AG04450 (cell line): ENCODE measurements at regions not wholly inside any gene's neighbourhood (a gene's known extent, or its start where the extent isn't known, plus 50 kb on each side); places are given as distances from the start of the nearest gene placed in this dataset.

ENCODE experiments used
- CTCF ChIA-PET: fragments of 300-600, 350-600 bp; formaldehyde crosslinking; extraction: SDS; loops from one replicate; lab custom pipeline; 2022; ENCODE audit warnings: antibody characterized with exemption, inconsistent platforms; lab: Charles Lee
- POLR2A ChIA-PET: fragments of 350-600 bp; formaldehyde crosslinking; extraction: SDS; loops from one replicate; lab custom pipeline; 2021; ENCODE audit warnings: antibody characterized with exemption, inconsistent platforms; lab: Yijun Ruan, JAX
- DNase-seq: peaks from one replicate; pipeline ENCODE4 v3.0.0-alpha.2; 2011; ENCODE audit warnings: low read depth, low spot score
- H3K27ac ChIP-seq: one replicate; pipeline ENCODE4 v1.5.1; 2012; ENCODE audit warnings: low read depth, low read length, control low read depth
- H3K27me3 ChIP-seq: one replicate; pipeline ENCODE4 v1.6.0; 2012; ENCODE audit warnings: low read length; ENCODE audit not compliant: control insufficient read depth, insufficient read depth
- H3K4me3 ChIP-seq: 2 replicates; pipeline ENCODE4 v1.5.1; 2011; ENCODE audit warnings: mild to moderate bottlenecking, low read depth, low read length, control low read depth
- H3K9me3 ChIP-seq: 2 replicates; pipeline ENCODE4 v1.5.1; 2012; ENCODE audit warnings: low read length; ENCODE audit not compliant: control insufficient read depth, insufficient read depth
- TF ChIP-seq, protein P1 (sequence below): IDR thresholded peaks from 2 replicates; pipeline ENCODE4 v1.5.1; 2011; ENCODE audit warnings: low read depth, low read length, control low read depth, inconsistent platforms

DNA sequence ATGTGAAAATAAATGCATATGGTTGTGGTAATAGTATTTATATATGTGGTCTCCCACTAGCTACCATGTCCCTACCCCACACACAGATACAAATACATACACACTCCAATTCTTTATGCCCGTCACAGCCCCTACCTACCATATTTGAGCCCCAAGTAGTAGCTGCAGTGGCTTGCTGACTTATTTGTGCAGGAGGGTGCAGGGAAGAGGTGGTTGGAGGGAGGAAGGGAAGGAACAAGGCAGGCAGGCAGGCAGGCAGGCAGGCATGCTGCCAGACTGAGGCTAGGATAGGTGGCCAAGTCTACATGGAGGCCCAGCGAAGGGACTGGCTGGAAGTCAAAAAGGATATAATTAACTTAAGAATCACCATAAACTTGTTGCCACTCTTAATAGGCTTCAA, 82.9 kb downstream of the SCN11A start:
- peaks cover 3% of the 10 kb centered on the region for H3K27me3 ChIP-seq
- H3K27ac ChIP-seq = no peak overlapping the region
- no peaks in the 10 kb centered on the region for H3K9me3 ChIP-seq
- ChIA-PET CTCF (interaction anchor here (0.6 kb wide), 1 partner anchor 26 kb away, joined by 3 read pairs; no protein-coding TSS in a partner anchor), POLR2A (no interaction called here)
- H3K4me3 ChIP-seq = no peak overlapping the region
- DNase-seq = no peak
- TF ChIP-seq, protein P1, sequence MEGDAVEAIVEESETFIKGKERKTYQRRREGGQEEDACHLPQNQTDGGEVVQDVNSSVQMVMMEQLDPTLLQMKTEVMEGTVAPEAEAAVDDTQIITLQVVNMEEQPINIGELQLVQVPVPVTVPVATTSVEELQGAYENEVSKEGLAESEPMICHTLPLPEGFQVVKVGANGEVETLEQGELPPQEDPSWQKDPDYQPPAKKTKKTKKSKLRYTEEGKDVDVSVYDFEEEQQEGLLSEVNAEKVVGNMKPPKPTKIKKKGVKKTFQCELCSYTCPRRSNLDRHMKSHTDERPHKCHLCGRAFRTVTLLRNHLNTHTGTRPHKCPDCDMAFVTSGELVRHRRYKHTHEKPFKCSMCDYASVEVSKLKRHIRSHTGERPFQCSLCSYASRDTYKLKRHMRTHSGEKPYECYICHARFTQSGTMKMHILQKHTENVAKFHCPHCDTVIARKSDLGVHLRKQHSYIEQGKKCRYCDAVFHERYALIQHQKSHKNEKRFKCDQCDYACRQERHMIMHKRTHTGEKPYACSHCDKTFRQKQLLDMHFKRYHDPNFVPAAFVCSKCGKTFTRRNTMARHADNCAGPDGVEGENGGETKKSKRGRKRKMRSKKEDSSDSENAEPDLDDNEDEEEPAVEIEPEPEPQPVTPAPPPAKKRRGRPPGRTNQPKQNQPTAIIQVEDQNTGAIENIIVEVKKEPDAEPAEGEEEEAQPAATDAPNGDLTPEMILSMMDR = no peak

DNA sequence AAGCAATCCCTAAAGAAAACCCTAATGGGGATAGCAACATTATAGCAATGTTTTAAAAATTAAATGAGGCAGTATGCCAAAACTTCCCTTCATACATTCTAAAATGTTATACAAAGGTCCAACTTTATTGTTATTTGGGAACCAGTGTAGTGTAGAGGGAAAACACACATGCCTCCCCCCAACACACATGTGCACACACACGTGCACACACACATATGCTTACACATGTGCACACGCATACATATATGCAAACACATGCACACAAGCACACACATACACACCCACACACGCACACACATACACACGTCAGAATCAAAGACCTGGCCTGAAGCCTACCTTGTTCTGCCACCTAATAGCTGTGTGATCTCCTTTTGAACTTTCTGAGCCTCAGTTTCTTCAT, 83.3 kb downstream of the SCN11A start:
- no peak overlapping the region for H3K27ac ChIP-seq
- CTCF ChIA-PET = no interaction called here
- H3K27me3 ChIP-seq = peaks cover 3% of the 10 kb centered on the region
- DNase-seq = no peak
- H3K9me3 ChIP-seq = no peaks in the 10 kb centered on the region
- TF ChIP-seq, protein P1 = no peak
- POLR2A ChIA-PET = no interaction called here
- H3K4me3 ChIP-seq = no peak overlapping the region

DNA sequence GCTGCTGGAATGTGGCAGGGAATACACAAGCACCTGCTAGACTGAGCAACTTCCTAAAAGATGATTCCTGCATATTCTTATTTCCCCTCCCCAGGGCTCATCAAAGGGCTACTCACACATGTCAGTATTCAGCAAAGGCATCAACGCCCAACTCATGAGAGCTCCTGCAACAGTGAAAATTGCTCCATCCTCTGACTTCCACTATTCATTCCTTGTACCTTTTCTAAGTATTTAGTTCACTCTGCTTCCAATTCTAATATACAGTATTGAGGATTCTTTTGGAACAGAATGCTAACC, 84.1 kb downstream of the SCN11A start:
- POLR2A ChIA-PET = no interaction called here
- peaks cover 3% of the 10 kb centered on the region for H3K27me3 ChIP-seq
- no peaks in the 10 kb centered on the region for H3K9me3 ChIP-seq
- H3K4me3 ChIP-seq = no peak overlapping the region
- CTCF ChIA-PET = interaction anchor here (0.6 kb wide), 2 partner anchors 21 to 32 kb away, joined by 3 read pairs; no protein-coding TSS in a partner anchor
- no peak for DNase-seq
- no peak overlapping the region for H3K27ac ChIP-seq
- TF ChIP-seq, protein P1 = no peak

DNA sequence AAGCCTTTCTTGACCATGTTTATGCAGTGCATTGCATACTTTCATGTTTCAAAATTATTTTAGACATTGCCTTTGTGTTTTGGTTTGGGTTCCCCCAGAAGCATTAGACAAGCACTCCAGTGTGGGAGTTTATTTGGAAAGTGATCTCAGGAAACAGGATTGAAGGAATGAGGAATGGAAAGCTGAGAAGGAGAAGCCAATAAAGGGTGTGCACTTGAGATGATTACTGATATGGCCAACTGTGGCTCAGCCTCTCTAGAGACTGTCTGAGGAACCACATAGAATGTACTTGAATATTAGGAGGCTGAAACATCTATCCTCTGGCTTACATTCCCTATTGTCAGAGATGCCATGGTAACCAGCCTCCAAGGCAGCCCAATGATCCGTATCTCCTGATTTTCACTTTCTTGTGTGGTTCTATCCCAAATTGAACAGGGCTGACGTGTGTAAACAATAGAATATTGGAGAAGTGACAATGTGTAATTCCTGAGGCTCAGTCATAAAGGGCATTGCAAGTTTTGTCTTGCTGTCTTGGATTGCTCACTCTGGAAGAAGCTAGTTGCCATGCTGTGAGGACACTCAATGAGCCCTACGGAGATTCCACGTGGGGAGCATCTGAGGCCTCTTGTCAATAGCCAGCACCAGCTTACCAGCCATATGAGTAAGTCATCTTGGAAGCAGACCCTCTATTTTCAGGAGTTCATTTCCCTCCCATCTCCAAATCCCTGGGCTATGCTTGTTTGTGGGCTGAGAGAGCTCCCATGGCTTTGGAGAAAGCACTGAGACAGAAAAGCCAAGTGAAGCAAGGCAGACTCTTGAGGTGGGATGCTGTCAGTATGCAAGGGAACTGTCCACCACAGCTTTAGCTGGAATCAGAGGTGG, 84.7 kb downstream of the SCN11A start:
- Histone ChIP-seq H3K4me3 (no peak overlapping the region), H3K27ac (no peak overlapping the region), H3K27me3 (no peaks in the 10 kb centered on the region), H3K9me3 (no peaks in the 10 kb centered on the region)
- no peak for DNase-seq
- ChIA-PET POLR2A (no interaction called here), CTCF (interaction anchor here (0.6 kb wide), 1 partner anchor 20 kb away, joined by 3 read pairs; no protein-coding TSS in a partner anchor)
- TF ChIP-seq, protein P1 = no peak

DNA sequence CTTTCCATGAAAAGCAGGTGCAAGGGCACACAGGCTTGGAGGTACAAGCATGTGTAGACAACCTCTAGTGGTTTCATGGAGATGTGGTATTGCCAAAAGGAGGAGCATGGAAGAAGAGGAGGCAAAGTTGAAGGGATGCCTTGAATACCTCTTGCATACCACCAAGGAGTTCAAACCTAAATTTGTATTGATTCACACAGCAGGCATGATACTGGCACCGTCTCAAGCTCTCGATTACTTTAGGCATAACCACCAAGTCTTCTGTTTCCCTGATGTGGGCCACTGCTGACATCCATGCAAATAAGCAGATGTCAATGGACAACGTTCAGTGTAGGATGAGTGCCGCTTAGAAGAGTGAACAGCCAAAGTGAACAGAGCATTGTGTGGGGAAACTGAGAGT, 87.1 kb downstream of the SCN11A start:
- TF ChIP-seq, protein P1 = no peak
- ChIA-PET POLR2A (no interaction called here), CTCF (no interaction called here)
- no peak overlapping the region for H3K27ac ChIP-seq
- no peaks in the 10 kb centered on the region for H3K9me3 ChIP-seq
- H3K27me3 ChIP-seq = no peaks in the 10 kb centered on the region
- H3K4me3 ChIP-seq = no peak overlapping the region
- no peak for DNase-seq
